Fibroblast of pulmonary artery (primary cell): ENCODE measurements at regions not wholly inside any gene's neighbourhood (a gene's known extent, or its start where the extent isn't known, plus 50 kb on each side); places are given as distances from the start of the nearest gene placed in this dataset.

Source experiments
- DNase-seq: peaks from one replicate; pipeline ENCODE4 v3.0.0-alpha.2; 2010; ENCODE audit warnings: low read depth
- H3K4me3 ChIP-seq: replicated peaks from 2 replicates; pipeline ENCODE4 v1.5.1; 2011; ENCODE audit warnings: low read depth, mild to moderate bottlenecking, control low read depth, low read length, moderate library complexity
- CTCF ChIP-seq: IDR thresholded peaks from 2 replicates; pipeline ENCODE4 v1.5.1; 2011; ENCODE audit warnings: mild to moderate bottlenecking, control low read depth, low read length, inconsistent platforms; ENCODE audit errors: missing control alignments

- no peak overlapping the region for H3K4me3 ChIP-seq
- no peak for DNase-seq
- TF ChIP-seq CTCF, result no peak
These were observed 73.7 kb upstream of the ST6GALNAC5 start for GRCh38 chr1:76793594-76793993.

- TF ChIP-seq CTCF, result no peak
- no peak for DNase-seq
These were observed 67.6 kb upstream of the ST6GALNAC5 start for GRCh38 chr1:76799700-76800099.

GRCh38 chr1:76802094-76802493 is 65.2 kb upstream of the ST6GALNAC5 start:
- no peak for TF ChIP-seq CTCF
- DNase-seq, result no peak
- no peak overlapping the region for H3K4me3 ChIP-seq

More at GRCh38 chr1:76799700-76800099, 67.6 kb upstream of the ST6GALNAC5 start:
- H3K4me3 ChIP-seq, result no peak overlapping the region

- no peak overlapping the region for H3K4me3 ChIP-seq
- TF ChIP-seq CTCF, result no peak
- DNase-seq, result no peak
These were observed 59.6 kb upstream of the ST6GALNAC5 start for GRCh38 chr1:76807543-76808260.
